Dendritic cell treated with granulocyte-macrophage colony-stimulating factor and Interleukin-4, amounts not matched to agents 40 ng/mL and 50 ng/mL, for 4 days (primary cell): ENCODE measurements at regions not wholly inside any gene's neighbourhood (a gene's known extent, or its start where the extent isn't known, plus 50 kb on each side); places are given as distances from the start of the nearest gene placed in this dataset.

Source experiments
- H3K27ac Mint-ChIP-seq: one replicate; pipeline ENCODE4 v1.8.0; 2022; ENCODE audit warnings: mild to moderate bottlenecking, mixed read lengths
- H3K27me3 Mint-ChIP-seq: one replicate; pipeline ENCODE4 v1.8.0; 2022; ENCODE audit warnings: mild to moderate bottlenecking, mixed read lengths
- H3K36me3 Mint-ChIP-seq: one replicate; pipeline ENCODE4 v1.8.0; 2022; ENCODE audit warnings: low read depth, mixed read lengths
- H3K4me1 Mint-ChIP-seq: one replicate; pipeline ENCODE4 v1.8.0; 2022; ENCODE audit warnings: low read depth, mixed read lengths
- H3K4me3 Mint-ChIP-seq: one replicate; pipeline ENCODE4 v1.8.0; 2022; ENCODE audit warnings: mild to moderate bottlenecking, moderate library complexity, mixed read lengths
- H3K9me3 Mint-ChIP-seq: one replicate; pipeline ENCODE4 v1.8.0; 2022; ENCODE audit warnings: mixed read lengths
- intact Hi-C: fragments of 100-400 bp; cut with micrococcal nuclease; formaldehyde crosslinking; loops from one replicate; pipeline ENCODE4 v1.15.0; 2022

- no peaks in the 10 kb centered on the region for H3K27me3 Mint-ChIP-seq
- intact Hi-C loops = no loop called here
- H3K4me1 Mint-ChIP-seq = no peaks in the 10 kb centered on the region
- no peak overlapping the region for H3K27ac Mint-ChIP-seq
- peaks cover 1% of the 10 kb centered on the region for H3K9me3 Mint-ChIP-seq
- no peaks in the 10 kb centered on the region for H3K36me3 Mint-ChIP-seq
- H3K4me3 Mint-ChIP-seq = no peak overlapping the region
Measured at GRCh38 chr12:88767699-88768098, 187.4 kb upstream of the KITLG start.

GRCh38 chr12:88764781-88765480, 184.7 kb upstream of the KITLG start:
- Mint-ChIP-seq H3K36me3 (no peaks in the 10 kb centered on the region), H3K27me3 (no peaks in the 10 kb centered on the region), H3K4me1 (no peaks in the 10 kb centered on the region), H3K9me3 (peaks cover 8% of the 10 kb centered on the region), H3K27ac (no peak overlapping the region), H3K4me3 (no peak overlapping the region)
- intact Hi-C loops = no loop called here

DNA sequence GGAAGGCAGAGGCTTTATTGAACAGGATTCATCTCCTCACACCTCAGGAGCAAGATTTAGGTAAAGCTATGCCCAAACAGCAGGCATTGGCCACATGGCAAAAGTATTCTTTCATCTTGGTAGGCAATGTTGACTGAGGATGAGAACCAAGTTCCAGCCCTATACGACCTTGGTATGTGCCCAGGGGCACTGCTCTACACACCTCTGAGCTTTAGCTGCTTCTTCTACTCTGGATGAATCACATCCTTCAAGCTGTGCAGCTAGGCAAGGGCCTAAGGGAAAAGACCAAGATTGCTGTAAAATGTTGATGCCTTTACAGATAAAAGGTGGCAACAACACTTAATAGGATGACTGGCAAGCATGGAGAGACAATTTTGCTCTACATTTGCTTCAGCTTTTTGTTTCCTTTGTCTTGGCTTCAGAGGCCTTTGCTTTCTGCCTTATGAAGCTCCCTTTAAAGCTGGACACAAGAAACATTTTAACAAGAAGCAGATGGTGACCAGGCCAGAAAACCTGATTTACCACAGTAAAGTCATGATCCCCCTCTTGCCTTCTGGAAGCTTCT, 183.3 kb upstream of the KITLG start:
- H3K36me3 Mint-ChIP-seq = no peaks in the 10 kb centered on the region
- no peaks in the 10 kb centered on the region for H3K27me3 Mint-ChIP-seq
- intact Hi-C loops = no loop called here
- H3K9me3 Mint-ChIP-seq = peaks cover 8% of the 10 kb centered on the region
- no peaks in the 10 kb centered on the region for H3K4me1 Mint-ChIP-seq
- H3K4me3 Mint-ChIP-seq = no peak overlapping the region
- H3K27ac Mint-ChIP-seq = no peak overlapping the region

GRCh38 chr12:88758176-88758575, 177.9 kb upstream of the KITLG start:
- intact Hi-C loops = no loop called here
- Mint-ChIP-seq H3K27ac (no peak overlapping the region), H3K36me3 (no peaks in the 10 kb centered on the region), H3K9me3 (peaks cover 8% of the 10 kb centered on the region), H3K4me3 (no peak overlapping the region), H3K27me3 (no peaks in the 10 kb centered on the region), H3K4me1 (no peaks in the 10 kb centered on the region)

- H3K36me3 Mint-ChIP-seq = no peaks in the 10 kb centered on the region
- intact Hi-C loops = no loop called here
- H3K27ac Mint-ChIP-seq = no peak overlapping the region
- no peaks in the 10 kb centered on the region for H3K27me3 Mint-ChIP-seq
- no peak overlapping the region for H3K4me3 Mint-ChIP-seq
- no peaks in the 10 kb centered on the region for H3K9me3 Mint-ChIP-seq
- no peaks in the 10 kb centered on the region for H3K4me1 Mint-ChIP-seq
Measured at GRCh38 chr12:88756917-88757316, 176.6 kb upstream of the KITLG start.

DNA sequence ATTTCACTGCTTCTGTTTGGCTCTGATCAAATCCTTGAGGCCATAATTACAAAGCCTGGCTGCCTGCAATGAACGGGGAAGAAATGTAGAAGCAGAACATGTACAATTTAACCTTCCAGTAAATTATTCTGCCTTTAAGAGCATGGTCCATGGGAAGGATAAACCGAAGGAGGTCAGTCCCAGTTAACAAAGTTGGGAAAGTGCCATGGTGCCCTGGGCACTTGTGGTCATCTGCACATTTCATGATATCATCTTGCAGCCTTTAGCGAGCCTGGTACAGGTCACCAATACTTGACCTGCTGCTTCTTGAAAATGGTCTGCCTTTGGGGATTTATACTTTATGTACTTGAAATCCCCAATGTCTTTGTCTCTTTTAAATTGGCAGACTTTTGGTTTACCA, 175.9 kb upstream of the KITLG start:
- intact Hi-C loops = no loop called here
- Mint-ChIP-seq H3K36me3 (no peaks in the 10 kb centered on the region), H3K27me3 (no peaks in the 10 kb centered on the region), H3K9me3 (no peaks in the 10 kb centered on the region), H3K4me1 (no peaks in the 10 kb centered on the region), H3K4me3 (no peak overlapping the region), H3K27ac (no peak overlapping the region)

DNA sequence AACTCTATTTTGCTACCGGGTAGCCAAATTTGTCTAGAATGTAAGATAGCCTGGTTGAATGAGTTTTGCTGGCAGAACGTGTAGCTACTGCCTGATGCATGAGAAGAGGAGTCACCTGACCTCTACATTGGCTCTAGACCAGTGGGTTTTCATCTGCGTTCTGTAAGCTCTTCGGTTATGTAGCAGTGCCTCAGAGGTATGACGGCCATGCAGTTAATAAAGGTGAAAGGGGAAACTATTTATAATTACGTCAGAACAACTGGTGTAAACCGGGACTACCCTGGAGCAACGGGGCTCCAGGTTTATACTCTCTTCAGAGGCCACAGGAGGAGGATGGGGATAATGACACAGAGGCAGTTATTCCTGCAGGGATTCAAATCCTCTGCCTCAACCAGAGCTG, 173.4 kb upstream of the KITLG start:
- H3K27ac Mint-ChIP-seq = no peak overlapping the region
- no peak overlapping the region for H3K4me3 Mint-ChIP-seq
- H3K9me3 Mint-ChIP-seq = no peaks in the 10 kb centered on the region
- intact Hi-C loops = no loop called here
- H3K4me1 Mint-ChIP-seq = no peaks in the 10 kb centered on the region
- H3K36me3 Mint-ChIP-seq = no peaks in the 10 kb centered on the region
- no peaks in the 10 kb centered on the region for H3K27me3 Mint-ChIP-seq

GRCh38 chr12:88753066-88753465, 172.8 kb upstream of the KITLG start:
- no peaks in the 10 kb centered on the region for H3K4me1 Mint-ChIP-seq
- H3K9me3 Mint-ChIP-seq = no peaks in the 10 kb centered on the region
- H3K27me3 Mint-ChIP-seq = no peaks in the 10 kb centered on the region
- no peak overlapping the region for H3K27ac Mint-ChIP-seq
- no peaks in the 10 kb centered on the region for H3K36me3 Mint-ChIP-seq
- H3K4me3 Mint-ChIP-seq = no peak overlapping the region
- intact Hi-C loops = no loop called here

DNA sequence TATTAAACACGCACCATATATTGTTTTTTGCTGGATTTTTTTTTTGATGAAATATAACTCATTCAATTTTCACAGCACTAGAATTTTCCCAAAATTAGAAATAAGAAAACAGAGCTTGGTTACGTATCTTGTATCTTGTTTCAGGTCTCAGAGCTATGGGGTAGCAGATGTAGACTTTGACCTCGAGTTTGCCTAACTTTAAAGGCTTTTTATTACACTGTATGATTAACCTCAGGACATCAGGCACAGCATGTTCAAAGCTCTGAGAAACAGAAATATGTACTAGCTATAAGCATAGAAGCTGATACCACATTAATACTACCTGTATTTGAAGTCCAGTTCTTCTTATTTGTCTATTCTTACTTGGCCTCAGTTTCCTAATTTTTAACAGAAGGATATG, 171.9 kb upstream of the KITLG start:
- Mint-ChIP-seq H3K36me3 (no peaks in the 10 kb centered on the region), H3K9me3 (no peaks in the 10 kb centered on the region), H3K27me3 (no peaks in the 10 kb centered on the region)

DNA sequence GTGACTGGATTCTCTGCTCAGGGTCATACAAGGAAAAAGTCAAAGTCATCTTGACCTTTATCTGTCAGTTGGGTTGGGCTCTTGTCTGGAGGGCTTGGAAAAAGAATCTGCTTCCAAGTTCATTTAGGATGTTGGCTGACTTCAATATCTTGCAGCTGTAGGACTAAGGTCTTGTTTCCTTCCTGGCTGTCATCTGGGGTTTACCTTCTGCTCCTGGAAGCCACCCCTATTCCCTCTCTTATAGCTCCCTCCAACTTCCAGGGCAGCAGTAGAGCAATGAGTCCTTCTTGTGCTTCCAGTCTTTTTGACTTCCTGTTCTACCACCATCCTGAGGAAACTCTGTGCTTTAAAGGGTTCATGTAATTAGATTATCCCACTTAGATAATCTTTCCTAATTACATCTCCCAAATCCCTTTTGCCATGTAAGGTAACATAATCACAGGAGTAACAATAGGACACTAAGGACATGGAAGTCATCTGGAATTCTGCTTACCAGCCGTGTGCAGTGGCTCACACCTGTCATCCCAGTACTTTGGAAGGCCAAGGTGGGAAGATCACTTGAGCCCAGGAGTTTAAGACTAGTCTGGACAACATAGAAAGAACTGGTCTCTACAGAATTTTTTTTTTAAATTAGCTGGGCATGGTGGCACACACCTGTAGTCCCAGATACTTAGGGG, 170.7 kb upstream of the KITLG start:
- H3K4me1 Mint-ChIP-seq = no peaks in the 10 kb centered on the region
- intact Hi-C loops = no loop called here
- H3K27me3 Mint-ChIP-seq = no peaks in the 10 kb centered on the region
- H3K27ac Mint-ChIP-seq = no peak overlapping the region
- no peaks in the 10 kb centered on the region for H3K9me3 Mint-ChIP-seq
- no peaks in the 10 kb centered on the region for H3K36me3 Mint-ChIP-seq
- no peak overlapping the region for H3K4me3 Mint-ChIP-seq

More for the DNA sequence above, 171.9 kb upstream of the KITLG start:
- Mint-ChIP-seq H3K4me3 (no peak overlapping the region), H3K4me1 (no peaks in the 10 kb centered on the region), H3K27ac (no peak overlapping the region)
- intact Hi-C loops = no loop called here

GRCh38 chr12:88746386-88746785, 166.1 kb upstream of the KITLG start:
- no peaks in the 10 kb centered on the region for H3K27me3 Mint-ChIP-seq
- intact Hi-C loops = no loop called here
- H3K27ac Mint-ChIP-seq = no peak overlapping the region
- H3K9me3 Mint-ChIP-seq = no peaks in the 10 kb centered on the region
- no peak overlapping the region for H3K4me3 Mint-ChIP-seq
- no peaks in the 10 kb centered on the region for H3K4me1 Mint-ChIP-seq
- no peaks in the 10 kb centered on the region for H3K36me3 Mint-ChIP-seq

GRCh38 chr12:88743946-88744685, 163.8 kb upstream of the KITLG start:
- H3K27me3 Mint-ChIP-seq = no peaks in the 10 kb centered on the region
- no peaks in the 10 kb centered on the region for H3K4me1 Mint-ChIP-seq
- intact Hi-C loops = no loop called here
- H3K36me3 Mint-ChIP-seq = no peaks in the 10 kb centered on the region
- no peaks in the 10 kb centered on the region for H3K9me3 Mint-ChIP-seq
- H3K27ac Mint-ChIP-seq = no peak overlapping the region
- no peak overlapping the region for H3K4me3 Mint-ChIP-seq

GRCh38 chr12:88737838-88738472, 157.7 kb upstream of the KITLG start:
- H3K27me3 Mint-ChIP-seq = no peaks in the 10 kb centered on the region
- H3K27ac Mint-ChIP-seq = no peak overlapping the region
- intact Hi-C loops = no loop called here

GRCh38 chr12:88736031-88736430, 155.8 kb upstream of the KITLG start:
- H3K9me3 Mint-ChIP-seq = no peaks in the 10 kb centered on the region
- no peaks in the 10 kb centered on the region for H3K4me1 Mint-ChIP-seq
- no peaks in the 10 kb centered on the region for H3K36me3 Mint-ChIP-seq
- no peak overlapping the region for H3K27ac Mint-ChIP-seq
- no peak overlapping the region for H3K4me3 Mint-ChIP-seq
- no peaks in the 10 kb centered on the region for H3K27me3 Mint-ChIP-seq
- intact Hi-C loops = no loop called here

More at GRCh38 chr12:88737838-88738472, 157.7 kb upstream of the KITLG start:
- no peaks in the 10 kb centered on the region for H3K4me1 Mint-ChIP-seq
- H3K4me3 Mint-ChIP-seq = no peak overlapping the region
- no peaks in the 10 kb centered on the region for H3K9me3 Mint-ChIP-seq
- H3K36me3 Mint-ChIP-seq = no peaks in the 10 kb centered on the region
